Activated naive CD4-positive, alpha-beta T cell treated with anti-CD3 and anti-CD28 coated beads, Interleukin-2, amount 10 ng/mL, durations not matched to agents 7 days and 5 days (primary cell): ENCODE measurements at regions not wholly inside any gene's neighbourhood (a gene's known extent, or its start where the extent isn't known, plus 50 kb on each side); places are given as distances from the start of the nearest gene placed in this dataset.

Experiments
- CTCF ChIA-PET: fragments of 350-600 bp; sonication (Branson Sonifier 250); formaldehyde crosslinking; loops from one replicate; lab custom pipeline; 2021; ENCODE audit warnings: antibody characterized with exemption; lab: Charles Lee
- DNase-seq: peaks from one replicate; pipeline ENCODE4 v3.0.0-alpha.2; 2020
- H3K27ac Mint-ChIP-seq: one replicate; pipeline ENCODE4 v1.8.0; 2021; ENCODE audit warnings: mild to moderate bottlenecking, moderate library complexity, mixed read lengths
- H3K27me3 Mint-ChIP-seq: one replicate; pipeline ENCODE4 v1.8.0; 2021; ENCODE audit warnings: mild to moderate bottlenecking, mixed read lengths
- H3K36me3 Mint-ChIP-seq: one replicate; pipeline ENCODE4 v1.8.0; 2021; ENCODE audit warnings: mixed read lengths
- H3K4me1 Mint-ChIP-seq: one replicate; pipeline ENCODE4 v1.8.0; 2021; ENCODE audit warnings: mixed read lengths
- H3K4me3 Mint-ChIP-seq: one replicate; pipeline ENCODE4 v1.8.0; 2021; ENCODE audit warnings: mild to moderate bottlenecking, moderate library complexity, mixed read lengths
- H3K9me3 Mint-ChIP-seq: one replicate; pipeline ENCODE4 v1.8.0; 2021; ENCODE audit warnings: mixed read lengths

- no peak for DNase-seq
- Mint-ChIP-seq H3K4me3 (no peak overlapping the region), H3K36me3 (no peaks in the 10 kb centered on the region)
These were observed 401.9 kb upstream of the ROBO2 start for GRCh38 chr3:76638006-76638405.

GRCh38 chr3:76643623-76644304, 396.1 kb upstream of the ROBO2 start:
- H3K4me1 Mint-ChIP-seq, result no peaks in the 10 kb centered on the region
- H3K27me3 Mint-ChIP-seq, result no peaks in the 10 kb centered on the region
- CTCF ChIA-PET, result no interaction called here
- DNase-seq, result no peak
- no peak overlapping the region for H3K27ac Mint-ChIP-seq
- H3K36me3 Mint-ChIP-seq, result no peaks in the 10 kb centered on the region
- peaks cover 12% of the 10 kb centered on the region for H3K9me3 Mint-ChIP-seq
- H3K4me3 Mint-ChIP-seq, result no peak overlapping the region

More at GRCh38 chr3:76638006-76638405, 401.9 kb upstream of the ROBO2 start:
- no peaks in the 10 kb centered on the region for H3K27me3 Mint-ChIP-seq
- CTCF ChIA-PET, result no interaction called here
- no peaks in the 10 kb centered on the region for H3K4me1 Mint-ChIP-seq
- peaks cover 5% of the 10 kb centered on the region for H3K9me3 Mint-ChIP-seq
- H3K27ac Mint-ChIP-seq, result no peak overlapping the region

- H3K27ac Mint-ChIP-seq, result no peak overlapping the region
- no peak for DNase-seq
- peaks cover 12% of the 10 kb centered on the region for H3K9me3 Mint-ChIP-seq
- CTCF ChIA-PET, result no interaction called here
- H3K27me3 Mint-ChIP-seq, result no peaks in the 10 kb centered on the region
- no peaks in the 10 kb centered on the region for H3K36me3 Mint-ChIP-seq
- no peaks in the 10 kb centered on the region for H3K4me1 Mint-ChIP-seq
- H3K4me3 Mint-ChIP-seq, result no peak overlapping the region
These were observed 395.6 kb upstream of the ROBO2 start for GRCh38 chr3:76644305-76644675.

GRCh38 chr3:76645724-76646123, 394.2 kb upstream of the ROBO2 start:
- H3K27me3 Mint-ChIP-seq, result no peaks in the 10 kb centered on the region
- CTCF ChIA-PET, result no interaction called here
- no peak overlapping the region for H3K4me3 Mint-ChIP-seq
- no peak overlapping the region for H3K27ac Mint-ChIP-seq
- no peaks in the 10 kb centered on the region for H3K36me3 Mint-ChIP-seq
- peaks cover 12% of the 10 kb centered on the region for H3K9me3 Mint-ChIP-seq
- no peaks in the 10 kb centered on the region for H3K4me1 Mint-ChIP-seq
- DNase-seq, result no peak

GRCh38 chr3:76646921-76647562, 392.9 kb upstream of the ROBO2 start:
- no peak overlapping the region for H3K4me3 Mint-ChIP-seq
- H3K27me3 Mint-ChIP-seq, result no peaks in the 10 kb centered on the region
- H3K9me3 Mint-ChIP-seq, result peaks cover 12% of the 10 kb centered on the region
- no peak overlapping the region for H3K27ac Mint-ChIP-seq
- H3K36me3 Mint-ChIP-seq, result no peaks in the 10 kb centered on the region
- CTCF ChIA-PET, result no interaction called here
- no peaks in the 10 kb centered on the region for H3K4me1 Mint-ChIP-seq
- DNase-seq, result no peak

GRCh38 chr3:76651784-76652183, 388.1 kb upstream of the ROBO2 start:
- no peak for DNase-seq
- peaks cover 5% of the 10 kb centered on the region for H3K9me3 Mint-ChIP-seq
- CTCF ChIA-PET, result no interaction called here
- no peak overlapping the region for H3K4me3 Mint-ChIP-seq
- H3K27me3 Mint-ChIP-seq, result no peaks in the 10 kb centered on the region
- no peaks in the 10 kb centered on the region for H3K36me3 Mint-ChIP-seq
- no peaks in the 10 kb centered on the region for H3K4me1 Mint-ChIP-seq
- no peak overlapping the region for H3K27ac Mint-ChIP-seq

GRCh38 chr3:76652524-76652923, 387.4 kb upstream of the ROBO2 start:
- Mint-ChIP-seq H3K27me3 (no peaks in the 10 kb centered on the region), H3K36me3 (no peaks in the 10 kb centered on the region), H3K4me3 (no peak overlapping the region)

GRCh38 chr3:76653640-76654251, 386.2 kb upstream of the ROBO2 start:
- H3K4me3 Mint-ChIP-seq, result no peak overlapping the region
- H3K9me3 Mint-ChIP-seq, result no peaks in the 10 kb centered on the region
- no peak for DNase-seq
- CTCF ChIA-PET, result no interaction called here
- no peaks in the 10 kb centered on the region for H3K4me1 Mint-ChIP-seq
- no peaks in the 10 kb centered on the region for H3K36me3 Mint-ChIP-seq
- no peak overlapping the region for H3K27ac Mint-ChIP-seq
- H3K27me3 Mint-ChIP-seq, result no peaks in the 10 kb centered on the region

More at GRCh38 chr3:76652524-76652923, 387.4 kb upstream of the ROBO2 start:
- Mint-ChIP-seq H3K4me1 (no peaks in the 10 kb centered on the region), H3K9me3 (peaks cover 2% of the 10 kb centered on the region), H3K27ac (no peak overlapping the region)
- CTCF ChIA-PET, result no interaction called here
- DNase-seq, result no peak

- Mint-ChIP-seq H3K4me1 (no peaks in the 10 kb centered on the region), H3K27ac (no peak overlapping the region), H3K4me3 (no peak overlapping the region), H3K27me3 (no peaks in the 10 kb centered on the region), H3K9me3 (no peaks in the 10 kb centered on the region), H3K36me3 (no peaks in the 10 kb centered on the region)
- DNase-seq, result no peak
- CTCF ChIA-PET, result no interaction called here
These were observed 383.3 kb upstream of the ROBO2 start for GRCh38 chr3:76656531-76657070.

- no peaks in the 10 kb centered on the region for H3K9me3 Mint-ChIP-seq
- H3K36me3 Mint-ChIP-seq, result no peaks in the 10 kb centered on the region
- no peak overlapping the region for H3K4me3 Mint-ChIP-seq
- H3K27me3 Mint-ChIP-seq, result no peaks in the 10 kb centered on the region
- no peak for DNase-seq
- H3K4me1 Mint-ChIP-seq, result no peaks in the 10 kb centered on the region
- CTCF ChIA-PET, result no interaction called here
- no peak overlapping the region for H3K27ac Mint-ChIP-seq
These were observed 382.0 kb upstream of the ROBO2 start for GRCh38 chr3:76657909-76658308.

GRCh38 chr3:76661527-76662250, 378.2 kb upstream of the ROBO2 start:
- DNase-seq, result no peak
- Mint-ChIP-seq H3K4me3 (no peak overlapping the region), H3K27me3 (no peaks in the 10 kb centered on the region), H3K9me3 (no peaks in the 10 kb centered on the region), H3K4me1 (no peaks in the 10 kb centered on the region), H3K36me3 (no peaks in the 10 kb centered on the region), H3K27ac (no peak overlapping the region)
- CTCF ChIA-PET, result no interaction called here

- DNase-seq, result no peak
- Mint-ChIP-seq H3K27ac (no peak overlapping the region), H3K27me3 (no peaks in the 10 kb centered on the region), H3K36me3 (no peaks in the 10 kb centered on the region), H3K4me1 (no peaks in the 10 kb centered on the region), H3K4me3 (no peak overlapping the region), H3K9me3 (peaks cover 1% of the 10 kb centered on the region)
- CTCF ChIA-PET, result no interaction called here
These were observed 375.1 kb upstream of the ROBO2 start for GRCh38 chr3:76664816-76665215.

- CTCF ChIA-PET, result no interaction called here
- Mint-ChIP-seq H3K36me3 (no peaks in the 10 kb centered on the region), H3K27me3 (no peaks in the 10 kb centered on the region), H3K4me3 (no peak overlapping the region), H3K4me1 (no peaks in the 10 kb centered on the region), H3K9me3 (peaks cover 9% of the 10 kb centered on the region), H3K27ac (no peak overlapping the region)
- DNase-seq, result no peak
These were observed 371.2 kb upstream of the ROBO2 start for GRCh38 chr3:76668653-76669052.

- Mint-ChIP-seq H3K36me3 (no peaks in the 10 kb centered on the region), H3K4me1 (no peaks in the 10 kb centered on the region), H3K27me3 (no peaks in the 10 kb centered on the region), H3K4me3 (no peak overlapping the region), H3K9me3 (peaks cover 9% of the 10 kb centered on the region), H3K27ac (no peak overlapping the region)
- CTCF ChIA-PET, result no interaction called here
- no peak for DNase-seq
These were observed 370.6 kb upstream of the ROBO2 start for GRCh38 chr3:76669322-76669721.
